OCI-M2 (cell line): ENCODE measurements at regions not wholly inside any gene's neighbourhood (a gene's known extent, or its start where the extent isn't known, plus 50 kb on each side); places are given as distances from the start of the nearest gene placed in this dataset.

ENCODE experiments used
- DNase-seq: peaks from one replicate; lab custom pipeline; 2025; ENCODE audit not compliant: unreplicated experiment; lab: John Stamatoyannopoulos, UW

DNA sequence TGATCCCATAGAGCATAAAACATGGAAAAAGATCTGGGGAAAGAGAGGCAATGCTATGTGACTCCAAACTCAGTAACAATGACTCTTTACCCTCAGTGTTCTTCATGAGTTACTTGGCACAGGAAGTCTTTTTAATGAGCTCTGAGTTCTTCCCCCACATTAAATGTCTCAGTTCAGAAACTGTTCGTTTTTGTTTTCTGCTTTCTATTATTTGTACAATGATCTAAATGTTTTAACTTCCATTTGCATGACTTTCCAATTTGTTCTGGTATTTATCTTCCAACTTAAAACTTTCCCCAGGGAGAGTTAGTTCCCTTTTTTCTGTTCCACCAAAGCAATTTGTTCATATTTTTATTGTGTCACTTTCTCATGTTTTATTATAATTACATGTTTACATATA lies 177.0 kb upstream of the ZBTB20 start:
- DNase-seq, result no peak

DNA sequence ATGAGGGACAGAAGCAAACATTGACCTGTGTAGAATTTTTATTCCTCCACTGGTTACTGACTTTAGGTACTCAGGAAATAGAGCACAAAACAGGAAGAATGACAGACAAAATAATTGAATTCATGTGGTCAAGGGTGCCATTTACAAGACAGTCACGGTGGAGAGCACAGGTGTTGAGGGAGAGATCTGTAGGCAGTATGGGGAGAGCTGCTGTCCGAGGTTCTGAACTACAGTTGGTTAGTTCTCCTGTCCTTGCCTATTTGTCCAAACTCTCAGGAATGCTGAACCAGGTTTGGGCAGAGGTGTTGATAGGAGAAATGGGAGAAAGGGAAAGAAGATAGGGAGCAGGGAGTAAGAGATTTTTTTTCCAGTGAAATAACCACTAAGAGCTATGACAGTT lies 178.5 kb upstream of the ZBTB20 start:
- DNase-seq, result no peak

DNA sequence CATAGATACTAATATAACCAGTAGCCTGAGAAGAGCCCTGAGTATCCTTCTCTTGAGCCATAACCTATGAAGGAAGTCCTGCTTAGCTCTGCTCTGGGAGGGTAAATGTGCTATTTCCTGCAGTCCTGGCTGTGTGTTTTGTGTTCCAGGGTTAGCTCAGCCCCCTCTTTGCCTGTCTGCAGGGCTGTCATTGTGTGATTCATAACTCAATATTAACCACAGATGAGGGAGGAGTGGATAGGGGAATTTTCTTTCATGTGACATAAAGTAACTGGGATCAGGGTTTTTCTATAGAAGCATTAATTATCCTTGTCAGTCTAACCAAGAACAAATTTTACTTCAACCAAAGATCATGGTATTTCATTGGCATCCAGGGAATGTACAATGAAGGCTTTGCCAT lies 183.3 kb upstream of the ZBTB20 start:
- DNase-seq, result no peak

DNA sequence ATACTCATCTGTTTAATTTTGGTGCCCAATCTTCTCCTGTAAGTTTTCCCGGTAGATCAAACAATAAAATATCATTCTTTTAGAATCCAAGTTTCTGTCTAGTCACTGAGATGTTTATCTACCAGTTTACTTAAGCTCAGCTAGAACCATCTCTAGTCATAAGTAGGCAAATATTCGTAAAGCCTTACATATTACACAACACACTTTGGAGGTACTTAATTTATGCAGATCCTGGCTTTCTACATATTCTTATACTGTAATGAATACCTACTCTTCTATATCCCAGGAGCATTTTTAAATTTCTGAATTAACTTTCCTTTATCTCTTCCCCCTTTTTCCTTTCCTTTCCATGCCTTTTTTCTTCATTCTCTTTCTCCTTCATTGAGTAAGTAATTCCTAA lies 185.9 kb upstream of the ZBTB20 start:
- DNase-seq, result no peak

DNA sequence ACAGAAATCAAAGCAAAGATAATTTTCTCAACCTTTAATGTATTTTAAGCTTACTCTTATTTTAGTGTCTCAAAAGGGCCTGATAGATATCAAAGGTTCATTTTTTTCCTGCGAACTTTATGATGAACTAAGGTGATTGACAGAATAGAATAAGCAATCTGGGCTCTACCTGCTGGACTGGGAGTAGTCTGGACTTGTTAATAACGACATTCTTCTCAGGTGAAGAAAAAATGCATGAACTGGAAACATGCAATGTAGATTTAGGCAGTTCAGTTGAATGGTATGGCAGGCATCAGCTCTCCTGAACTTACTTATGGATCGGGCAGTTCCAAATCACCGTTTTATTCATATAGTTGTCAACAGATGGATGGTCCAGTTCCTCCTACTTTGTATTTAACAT lies 189.7 kb upstream of the ZBTB20 start:
- no peak for DNase-seq

DNA sequence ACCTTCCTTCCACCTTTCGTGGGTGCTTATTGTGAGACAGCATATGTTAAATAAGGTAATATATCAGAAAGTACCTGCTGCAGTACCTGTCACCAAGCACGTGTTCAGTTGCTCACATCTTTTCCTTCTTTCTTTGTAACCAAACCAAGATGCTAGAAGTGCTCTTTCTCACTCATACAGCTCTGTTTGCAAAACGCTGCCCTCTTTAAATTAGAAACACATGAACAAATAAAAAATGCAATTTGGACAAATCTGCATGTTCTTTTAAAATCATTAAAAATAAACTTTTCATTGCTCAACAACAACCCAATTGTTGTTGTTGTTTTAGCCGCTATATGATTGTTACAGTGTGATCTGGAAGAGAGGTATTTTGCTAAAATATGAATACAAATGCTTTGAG lies 193.5 kb upstream of the ZBTB20 start:
- DNase-seq, result no peak

DNA sequence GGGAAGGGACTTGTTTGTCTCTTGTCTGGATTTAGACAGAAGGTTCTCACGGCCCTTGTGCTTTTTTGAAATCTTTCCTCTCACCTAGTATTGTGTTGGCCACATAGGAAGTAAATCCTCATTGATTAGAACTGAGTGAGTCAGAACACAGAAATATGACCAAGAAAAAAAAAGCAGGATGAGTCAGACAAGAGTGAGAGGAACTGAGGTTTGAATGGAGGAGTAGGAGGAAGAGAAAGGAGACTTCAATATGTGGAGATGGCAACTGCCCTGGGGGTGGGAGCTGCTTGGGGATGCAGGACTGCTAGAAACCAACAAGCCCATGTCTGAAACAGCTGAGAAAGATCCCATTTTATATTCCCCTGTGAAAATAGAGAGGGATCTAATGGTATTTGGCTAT lies 194.1 kb upstream of the ZBTB20 start:
- DNase-seq, result no peak

DNA sequence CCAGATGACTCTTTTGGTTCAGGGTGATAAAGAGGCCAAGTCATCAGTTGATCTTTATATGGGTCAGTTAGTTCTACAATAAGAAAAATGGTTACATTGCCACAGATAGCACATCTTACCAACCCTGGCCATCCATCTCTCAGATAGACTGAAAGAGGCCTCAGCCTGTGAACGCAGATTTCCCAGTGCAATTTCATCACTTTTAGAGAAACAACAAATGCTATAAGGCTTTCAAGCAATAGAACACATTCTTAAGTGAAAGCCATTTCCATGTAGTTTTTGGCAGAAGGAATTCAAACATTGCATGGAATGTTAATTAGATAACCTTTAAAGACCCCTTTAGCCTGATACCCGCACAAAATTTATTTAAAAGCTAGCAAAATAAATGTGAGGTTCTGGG lies 200.6 kb upstream of the ZBTB20 start:
- no peak for DNase-seq

DNA sequence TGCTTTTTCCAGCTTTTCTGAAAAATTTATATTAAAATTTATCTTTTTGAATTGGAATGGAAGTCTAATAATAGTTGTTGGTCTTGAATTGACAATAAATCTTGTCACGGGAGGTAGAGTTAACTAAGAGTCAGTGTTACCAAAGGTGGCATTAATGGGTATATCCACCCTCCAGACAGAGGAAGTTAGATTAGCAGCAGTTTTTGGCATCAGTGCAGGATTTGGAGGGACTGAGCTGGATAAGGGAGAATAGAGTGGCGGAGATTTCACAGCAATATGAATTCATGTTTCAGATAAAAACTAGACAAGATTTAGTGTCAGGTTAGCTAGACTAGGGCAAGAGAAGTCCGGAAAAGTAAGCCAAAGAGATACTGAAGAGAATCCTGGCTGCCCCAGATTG lies 201.3 kb upstream of the ZBTB20 start:
- no peak for DNase-seq

DNA sequence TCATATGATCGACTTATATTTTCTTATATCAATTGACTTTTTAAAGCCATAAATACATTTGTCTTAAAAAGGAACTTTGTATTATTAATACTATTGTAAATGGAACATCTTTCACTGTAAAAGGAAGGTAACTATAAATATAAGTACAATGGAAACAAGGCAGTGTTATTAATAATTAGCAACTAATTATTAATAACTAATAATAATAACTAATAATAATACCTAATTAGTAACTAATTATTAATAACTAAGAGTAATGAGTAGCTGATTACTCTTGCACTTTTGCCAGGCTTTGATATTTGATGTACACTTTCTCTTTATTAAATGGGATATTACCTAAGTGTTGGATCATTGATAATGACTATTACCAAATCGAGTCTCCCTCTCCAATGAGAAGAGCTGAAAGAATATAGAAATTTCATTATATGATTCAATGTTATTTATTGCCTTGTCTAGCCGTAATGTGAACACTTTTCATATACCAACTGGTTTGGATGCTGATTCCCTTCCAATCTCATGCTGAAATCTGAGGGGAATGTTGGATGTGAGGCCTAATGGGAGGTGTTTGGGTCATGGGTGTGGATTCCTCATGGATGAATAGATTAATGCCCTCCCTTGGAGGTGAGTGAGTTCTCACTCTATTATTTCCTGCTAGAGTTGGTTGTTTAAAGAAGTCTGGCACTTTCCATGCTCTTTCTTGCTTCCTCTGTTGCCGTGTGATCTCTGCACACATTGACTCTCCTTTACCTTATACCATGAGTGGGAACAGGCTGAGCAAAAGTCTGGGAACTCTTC lies 202.1 kb upstream of the ZBTB20 start:
- DNase-seq, result no peak

DNA sequence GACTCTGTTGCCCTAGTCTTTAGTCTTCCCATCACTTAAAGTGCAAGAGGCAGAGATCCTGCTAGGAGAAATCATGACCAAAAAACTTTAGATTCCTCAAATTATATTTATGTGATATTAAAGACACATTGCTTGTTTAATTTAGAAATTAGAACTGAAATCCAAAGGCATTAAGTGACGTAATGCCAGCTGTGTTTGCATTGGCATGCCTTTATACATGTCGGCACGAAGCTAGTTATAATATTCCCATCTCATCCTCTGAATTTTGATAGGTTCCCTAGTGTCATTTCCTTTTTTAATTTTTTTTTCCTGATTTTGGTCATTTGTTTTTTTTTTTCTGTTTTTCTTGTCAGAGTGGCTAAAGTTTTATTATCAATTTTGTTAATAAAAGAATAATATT lies 203.5 kb upstream of the ZBTB20 start:
- DNase-seq, result no peak

DNA sequence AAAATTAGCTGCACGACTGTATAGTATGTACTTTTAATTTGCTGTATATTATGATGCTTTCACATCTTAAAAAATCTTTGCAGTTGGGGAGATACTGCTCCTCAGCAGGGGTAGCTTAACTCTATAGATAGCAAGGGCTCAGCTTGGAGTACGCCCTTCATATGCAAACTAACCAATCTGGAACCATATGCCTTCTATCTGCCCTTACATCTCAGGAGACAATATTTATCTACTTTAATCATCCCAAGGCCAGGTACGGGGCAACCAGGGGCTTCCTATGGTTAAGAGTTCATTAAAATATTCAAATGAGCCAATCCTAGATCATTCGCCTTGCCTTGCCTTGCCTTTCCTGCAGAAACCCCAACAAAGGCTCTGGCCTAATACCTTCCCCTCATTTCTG lies 204.1 kb upstream of the ZBTB20 start:
- no peak for DNase-seq

DNA sequence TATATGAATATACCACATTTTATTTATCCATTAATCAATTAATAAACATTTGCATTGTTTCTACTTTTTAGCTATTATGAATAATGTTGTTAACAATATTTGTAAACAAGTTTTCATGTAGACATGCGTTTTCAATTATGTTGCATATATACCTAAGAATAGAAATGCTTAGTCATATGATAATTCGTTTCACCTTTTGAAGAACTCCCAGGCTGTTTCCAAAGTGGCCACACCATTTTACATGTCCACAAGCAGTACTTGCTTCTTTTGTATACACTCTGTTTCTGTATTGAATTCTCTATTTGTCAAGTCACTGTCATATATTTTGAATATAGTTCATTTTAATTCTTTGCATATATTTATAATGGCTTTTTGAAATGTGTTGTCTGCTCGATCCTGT lies 206.9 kb upstream of the ZBTB20 start:
- DNase-seq, result no peak

DNA sequence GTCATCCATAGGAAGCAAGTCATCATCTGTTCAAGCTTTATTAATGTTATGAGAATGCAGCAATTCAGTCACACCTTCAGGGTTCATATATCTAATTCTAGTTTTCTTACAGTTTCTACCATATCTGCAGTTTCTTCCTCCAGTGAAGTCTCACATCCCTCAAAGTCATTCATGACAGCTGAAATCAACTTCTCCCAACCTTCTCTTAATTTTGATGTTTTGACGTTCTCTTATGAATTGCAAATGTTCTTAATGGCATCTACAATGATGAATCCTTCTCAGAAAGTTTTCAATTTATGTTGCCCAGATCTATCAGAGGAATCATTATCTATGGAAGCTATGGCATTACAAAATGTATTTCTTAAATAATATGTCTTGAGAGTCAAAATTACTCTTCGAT lies 210.4 kb upstream of the ZBTB20 start:
- DNase-seq, result no peak

DNA sequence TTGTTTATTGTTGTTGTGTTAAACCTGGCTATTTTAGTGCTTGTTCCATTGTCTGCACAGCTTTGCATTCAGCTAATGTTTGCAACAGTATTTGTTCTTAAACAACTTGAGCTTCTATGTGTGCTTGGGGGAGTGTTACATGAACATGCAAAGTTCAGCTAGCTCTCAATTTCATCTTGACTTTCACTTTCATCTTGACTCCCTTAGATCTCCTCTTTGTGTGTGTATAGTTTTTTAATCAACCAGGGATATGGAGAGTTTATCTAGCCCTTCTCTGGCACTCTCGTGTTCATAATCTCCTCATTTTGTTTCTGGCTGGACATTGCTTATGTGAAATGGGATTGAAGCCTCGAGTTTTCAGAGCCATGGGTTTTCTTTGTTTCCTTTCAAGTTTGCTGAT lies 212.4 kb upstream of the ZBTB20 start:
- DNase-seq, result no peak

DNA sequence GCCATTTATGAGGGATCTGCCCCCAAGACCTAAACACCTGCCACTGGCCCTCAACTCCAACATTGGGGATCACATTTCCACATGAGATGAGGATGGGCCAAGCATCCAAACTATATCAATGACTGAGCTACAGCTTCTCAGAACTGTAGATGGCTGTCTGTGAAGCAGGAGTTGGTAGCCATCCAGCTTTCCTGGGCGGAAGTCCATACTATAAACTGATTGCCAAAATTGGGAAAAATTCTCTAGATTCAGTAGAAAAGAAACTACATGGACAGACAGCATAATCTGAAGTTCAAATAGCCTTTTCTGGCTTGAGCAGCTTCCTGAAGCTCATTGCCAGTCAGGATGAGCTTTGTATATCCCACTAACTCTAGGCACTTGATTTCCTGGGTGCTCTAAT lies 214.7 kb upstream of the ZBTB20 start:
- DNase-seq, result no peak

DNA sequence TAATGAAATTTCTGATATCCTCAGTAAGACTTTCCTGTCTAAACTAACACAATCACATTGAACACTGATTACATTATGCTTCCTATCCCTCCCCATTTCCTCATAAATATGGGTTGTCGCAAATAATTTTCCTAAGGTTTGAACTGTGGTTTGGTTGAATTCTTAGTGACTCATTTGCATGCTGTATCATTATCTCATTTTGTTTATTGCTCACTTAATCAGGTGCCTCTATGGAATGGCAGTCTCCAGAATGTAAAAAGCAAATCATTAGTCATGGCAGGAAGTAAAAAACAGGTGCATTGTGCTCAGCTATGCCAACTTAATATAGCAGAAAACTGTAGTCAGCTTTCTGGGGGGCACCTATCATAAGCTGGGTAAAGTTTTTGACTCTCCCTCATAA lies 216.0 kb upstream of the ZBTB20 start:
- no peak for DNase-seq

DNA sequence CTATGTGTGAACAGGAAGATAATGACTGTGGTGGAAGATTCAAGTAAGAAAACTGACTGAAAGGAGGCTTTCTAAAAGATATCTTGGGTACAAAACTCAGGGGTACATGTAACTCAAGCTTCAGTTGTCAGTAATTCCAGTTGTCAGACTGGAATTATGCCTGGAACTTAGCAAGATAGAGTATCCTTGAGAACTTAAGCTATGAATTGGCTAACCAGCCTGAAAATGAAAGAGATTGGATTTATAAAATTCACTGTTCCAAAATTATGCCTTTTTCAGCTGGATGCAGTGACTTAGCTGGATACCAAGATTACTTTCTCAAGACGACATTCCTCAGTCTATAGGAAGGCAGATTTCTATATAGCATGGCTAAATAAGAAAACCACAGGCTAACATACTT lies 221.9 kb upstream of the ZBTB20 start:
- DNase-seq, result no peak

DNA sequence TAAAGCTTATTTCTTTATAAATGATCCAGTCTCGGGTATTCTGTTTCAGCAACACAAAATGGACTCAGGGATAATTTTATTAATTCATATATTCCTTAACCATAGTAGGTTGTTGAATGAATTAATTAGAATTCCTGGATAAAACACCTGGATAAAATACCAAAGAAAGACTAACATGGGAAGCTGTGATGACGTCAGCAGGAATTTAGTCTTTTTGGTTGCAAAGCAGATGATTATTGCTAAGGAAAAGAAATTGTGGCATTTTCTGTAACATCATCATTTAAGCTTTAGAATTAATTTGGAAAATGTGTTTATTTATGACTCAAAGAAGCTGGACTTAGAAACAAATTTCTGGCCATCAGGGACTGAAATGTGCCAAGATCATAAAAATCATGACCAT lies 228.3 kb upstream of the ZBTB20 start:
- no peak for DNase-seq

DNA sequence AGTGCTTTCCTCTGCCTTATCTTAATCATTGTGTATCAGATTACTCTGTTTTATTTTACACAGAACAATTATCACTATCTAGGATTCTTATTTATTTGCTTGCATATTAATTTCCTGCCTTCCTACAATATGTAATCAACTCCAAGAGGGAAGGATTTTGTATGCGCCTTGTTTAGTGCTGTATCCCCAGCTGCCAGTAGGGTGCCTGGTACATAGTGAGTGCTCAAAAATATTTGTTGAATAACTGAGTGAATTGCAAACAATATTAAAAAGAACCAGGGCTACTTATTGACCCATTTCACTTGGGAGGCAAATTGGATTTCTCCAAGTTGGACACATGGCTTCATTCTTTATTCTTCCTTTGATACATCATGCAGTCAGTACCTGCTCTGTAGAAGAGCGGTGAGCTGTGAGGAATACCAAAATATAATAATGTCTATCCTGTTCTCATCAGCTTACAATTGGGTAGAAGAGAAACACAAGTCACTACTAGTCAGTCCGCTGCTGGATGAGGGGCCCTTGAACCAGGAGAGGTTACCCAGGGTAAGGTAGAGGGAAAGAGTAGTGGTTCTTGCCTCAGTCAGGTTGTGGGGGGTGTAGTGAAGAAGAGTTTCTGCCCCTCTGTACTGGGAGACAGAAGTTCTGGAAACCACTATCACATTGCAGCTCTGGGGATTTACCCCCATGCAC lies 233.9 kb upstream of the ZBTB20 start:
- DNase-seq, result no peak

DNA sequence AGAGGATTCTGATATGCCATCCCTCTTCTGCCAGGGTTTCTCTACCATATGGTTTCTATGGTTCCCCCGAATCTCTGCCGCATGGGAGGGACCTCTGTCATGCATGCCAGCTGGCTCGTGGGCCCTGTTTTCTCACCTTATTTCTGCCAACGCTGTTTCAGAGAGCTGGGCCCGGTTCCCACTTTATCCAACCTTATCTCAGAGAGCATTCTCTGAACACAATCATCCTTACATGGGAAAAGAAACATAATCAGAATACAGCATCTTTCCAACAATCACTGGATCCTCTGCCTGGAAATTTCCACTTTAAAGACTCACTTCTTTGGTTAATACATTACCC lies 234.5 kb upstream of the ZBTB20 start:
- DNase-seq, result no peak

DNA sequence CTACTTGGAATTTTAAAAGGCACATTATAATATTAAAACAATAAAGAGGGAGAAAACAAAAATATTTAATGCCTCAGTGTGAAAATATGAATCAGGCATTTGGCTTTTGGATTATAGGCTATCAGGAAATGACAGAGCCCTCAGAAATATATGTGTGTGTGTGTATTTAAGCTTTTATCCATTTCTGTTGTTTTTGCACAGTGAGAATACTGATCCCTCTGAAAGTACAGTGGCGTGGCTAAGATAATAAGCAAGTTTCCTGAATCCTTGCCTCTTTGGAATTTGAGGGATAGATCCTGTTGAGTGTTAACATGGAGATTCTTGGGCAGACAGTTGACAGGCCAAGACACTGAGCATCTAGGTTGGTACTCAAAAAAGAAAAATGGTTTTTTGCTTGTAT lies 234.8 kb upstream of the ZBTB20 start:
- DNase-seq, result no peak

DNA sequence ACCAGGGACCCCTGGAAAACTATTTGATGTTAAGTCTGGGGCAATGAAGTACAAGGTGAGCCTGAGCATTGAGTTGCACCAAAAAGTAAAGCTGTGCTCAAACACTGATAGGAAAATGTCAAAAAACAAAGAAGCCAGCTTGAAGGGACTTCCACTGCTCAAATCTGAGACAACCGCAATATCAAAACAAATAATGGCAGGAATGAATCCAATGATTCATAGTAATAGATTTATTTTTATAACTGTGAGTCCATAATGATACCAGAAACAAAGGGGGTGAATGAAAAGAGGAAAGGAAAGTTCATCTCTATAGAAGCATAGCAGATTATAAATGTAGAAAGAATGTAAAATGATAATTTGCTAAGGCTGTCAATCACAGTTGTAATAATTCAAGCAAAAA lies 237.3 kb upstream of the ZBTB20 start:
- no peak for DNase-seq
